HG03354 (cell line): ENCODE measurements at regions not wholly inside any gene's neighbourhood (a gene's known extent, or its start where the extent isn't known, plus 50 kb on each side); places are given as distances from the start of the nearest gene placed in this dataset.

Experiments used
- ATAC-seq: cut with Tn5 transposase; IDR thresholded peaks from one replicate; pipeline ENCODE4 v1.9.1; 2021; ENCODE audit warnings: mild to moderate bottlenecking; ENCODE audit not compliant: unreplicated experiment, poor library complexity, severe bottlenecking

DNA sequence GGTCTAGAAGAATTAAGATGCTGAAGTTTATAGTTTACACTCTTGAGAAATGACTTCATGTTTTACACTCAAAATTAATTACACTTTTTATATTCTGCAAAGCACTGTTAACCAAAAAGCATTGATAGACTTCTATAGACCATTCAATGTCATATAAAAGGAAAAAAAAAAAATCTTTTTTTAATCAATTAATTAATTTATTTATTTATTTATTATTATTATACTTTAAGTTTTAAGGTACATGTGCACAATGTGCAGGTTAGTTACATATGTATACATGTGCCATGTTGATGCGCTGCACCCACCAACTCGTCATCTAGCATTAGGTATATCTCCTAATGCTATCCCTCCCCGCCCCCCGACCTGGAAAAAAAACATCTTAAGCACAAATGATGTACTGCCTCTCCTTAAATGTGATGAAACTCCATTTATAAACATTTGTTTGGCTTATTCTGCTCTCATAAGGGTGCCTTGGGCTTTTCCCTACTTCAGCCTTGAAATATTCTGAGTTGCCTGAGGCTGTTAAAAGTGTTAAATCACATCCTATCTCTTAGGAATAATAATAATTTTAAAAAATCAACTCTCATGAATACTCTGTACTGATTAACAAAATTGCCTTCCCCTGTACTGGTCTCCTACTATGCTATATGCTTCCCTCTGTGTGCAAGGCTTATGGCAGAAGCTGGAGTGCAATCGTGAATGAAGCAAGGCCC, 466.9 kb downstream of the SOX2 start:
- ATAC-seq: no peak

DNA sequence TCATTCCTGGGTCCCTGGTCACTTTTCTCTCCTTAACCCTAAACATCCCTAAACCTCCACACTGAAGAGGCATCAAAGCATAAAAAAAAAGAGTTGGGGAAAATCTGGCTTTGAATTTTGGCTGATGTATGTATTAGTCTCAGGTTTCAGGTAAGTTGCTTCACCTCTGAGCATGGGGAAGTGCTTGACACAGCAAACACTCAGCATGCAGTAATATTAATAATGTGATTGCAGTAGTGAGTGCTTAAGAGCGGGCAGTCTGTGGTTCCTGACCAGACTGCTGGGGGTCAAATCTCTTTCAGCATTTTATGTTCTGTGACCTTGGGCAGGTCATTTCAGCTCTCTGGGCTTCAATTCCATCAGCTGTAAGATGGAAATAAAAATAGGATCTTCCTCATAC, 467.9 kb downstream of the SOX2 start:
- ATAC-seq: no peak

DNA sequence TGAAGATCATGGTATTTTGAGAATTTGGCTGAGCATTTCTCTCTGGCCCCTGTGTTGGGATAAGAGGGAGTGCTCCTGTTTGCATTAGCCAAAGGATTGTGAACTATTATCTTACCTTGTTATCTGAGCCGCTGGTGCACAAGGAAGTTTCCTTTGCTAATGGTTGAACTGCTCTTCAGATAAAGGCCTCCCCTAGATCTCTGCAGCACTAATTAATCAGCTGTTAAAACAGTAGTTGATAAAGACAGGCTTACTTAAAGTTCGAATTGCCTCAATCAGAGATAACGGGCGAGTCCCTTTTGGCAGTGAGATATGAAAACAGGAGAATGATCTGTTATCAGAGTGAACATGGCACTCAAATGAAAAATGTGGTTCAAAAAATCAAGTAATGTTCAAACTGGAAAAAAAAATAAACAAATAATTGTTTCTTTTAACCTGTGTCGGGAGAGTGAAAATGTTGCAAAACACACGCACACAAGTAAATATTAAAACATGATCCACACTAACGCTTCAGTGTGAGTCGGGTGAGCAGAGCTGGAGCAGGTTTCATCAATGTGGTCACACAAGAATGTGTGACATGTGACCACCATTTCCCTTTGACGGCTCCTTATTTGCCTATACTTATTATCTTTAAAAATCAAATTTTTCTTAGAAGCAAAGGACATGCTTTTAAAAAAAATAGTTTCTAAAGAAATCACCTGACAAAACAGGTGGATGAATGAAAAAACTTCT, 469.1 kb downstream of the SOX2 start:
- ATAC-seq: no peak

DNA sequence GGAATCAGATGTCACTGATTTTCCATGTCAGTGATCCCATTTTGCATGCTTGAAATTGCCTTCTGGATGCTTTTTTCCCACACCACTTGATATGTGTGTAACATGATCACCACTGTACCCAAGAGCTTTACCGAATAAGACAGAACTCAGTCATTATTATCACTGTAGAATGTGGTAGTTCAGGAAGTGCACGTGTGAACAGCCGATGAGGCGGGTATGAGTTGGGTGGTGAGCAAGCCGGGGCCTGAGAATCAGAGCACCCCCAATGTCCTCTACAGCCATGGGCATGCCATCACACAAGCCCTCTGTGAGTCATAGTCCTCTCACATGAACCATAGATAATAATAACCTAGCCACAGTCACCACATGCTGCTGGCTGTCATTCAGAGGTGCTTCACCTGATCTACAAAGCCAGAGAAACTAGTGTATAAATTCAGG, 470.8 kb downstream of the SOX2 start:
- no peak for ATAC-seq

DNA sequence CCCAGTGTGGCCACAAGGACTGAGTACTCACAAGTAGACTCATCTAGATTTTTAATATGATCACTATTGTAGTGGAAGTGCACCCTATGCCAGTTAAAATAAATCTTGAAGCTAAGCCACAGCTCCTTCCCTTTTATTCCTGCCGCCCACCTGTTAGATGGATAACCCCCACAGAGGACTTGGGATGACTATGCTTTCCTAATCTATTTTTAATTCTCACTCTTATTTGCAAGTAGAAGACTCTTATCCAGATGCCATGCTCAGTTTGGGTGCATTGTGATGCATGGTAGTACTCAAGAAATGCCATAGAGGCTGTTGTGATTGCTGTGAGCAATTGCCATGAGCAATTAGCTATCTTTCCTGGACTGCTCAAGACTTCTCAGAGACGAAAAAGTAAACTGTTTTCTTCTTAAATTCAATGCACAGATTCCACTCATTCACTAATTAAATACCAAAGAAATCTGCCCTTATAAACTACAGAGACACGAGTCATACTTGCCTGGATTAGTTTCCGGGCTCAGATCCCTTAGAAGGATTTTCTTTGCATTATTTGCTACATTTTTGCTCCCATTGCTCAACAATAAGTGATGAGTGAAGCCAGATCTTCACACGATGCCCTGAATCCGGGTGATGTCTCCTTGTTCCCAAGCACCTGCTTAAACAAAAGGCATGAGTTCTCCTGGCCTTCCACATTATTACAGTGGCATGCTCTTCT, 472.1 kb downstream of the SOX2 start:
- no peak for ATAC-seq

DNA sequence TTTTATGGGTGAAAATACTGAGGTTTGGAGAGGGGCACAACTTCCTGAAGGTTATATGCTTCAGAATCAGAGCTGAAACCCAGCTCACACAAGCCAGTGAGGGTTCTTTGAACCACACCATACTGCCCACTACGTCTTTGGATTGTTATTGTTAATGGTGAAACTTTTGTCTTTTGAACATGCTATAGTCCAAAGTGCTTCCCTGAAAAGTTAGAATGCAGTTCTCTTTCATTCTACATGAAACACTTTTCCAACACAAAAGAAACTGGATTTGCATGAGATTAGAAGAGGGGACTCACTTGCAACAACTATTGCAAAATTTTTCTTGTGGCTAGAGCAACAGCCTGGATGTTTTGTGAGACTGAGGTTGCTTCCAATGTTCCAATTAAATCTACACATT, 473.6 kb downstream of the SOX2 start:
- ATAC-seq: no peak

DNA sequence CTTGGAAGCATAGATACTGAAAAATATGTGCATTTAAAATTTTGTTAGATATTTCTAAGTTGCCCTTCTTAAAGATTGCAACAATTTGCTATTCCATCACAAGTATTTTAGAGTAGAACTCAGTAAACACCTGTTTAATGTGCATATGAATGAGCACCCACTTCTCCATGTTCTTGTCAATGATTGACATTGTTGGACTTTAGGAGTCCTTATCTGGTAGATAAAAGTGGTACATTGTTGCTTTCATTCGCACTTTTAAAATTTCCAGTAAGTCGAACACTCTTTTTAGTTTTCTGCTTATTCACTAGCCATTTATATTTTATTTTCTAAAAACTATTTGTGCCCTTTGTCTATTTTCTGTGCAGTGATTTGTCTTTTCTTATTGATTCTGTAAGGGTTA, 478.3 kb downstream of the SOX2 start:
- no peak for ATAC-seq

DNA sequence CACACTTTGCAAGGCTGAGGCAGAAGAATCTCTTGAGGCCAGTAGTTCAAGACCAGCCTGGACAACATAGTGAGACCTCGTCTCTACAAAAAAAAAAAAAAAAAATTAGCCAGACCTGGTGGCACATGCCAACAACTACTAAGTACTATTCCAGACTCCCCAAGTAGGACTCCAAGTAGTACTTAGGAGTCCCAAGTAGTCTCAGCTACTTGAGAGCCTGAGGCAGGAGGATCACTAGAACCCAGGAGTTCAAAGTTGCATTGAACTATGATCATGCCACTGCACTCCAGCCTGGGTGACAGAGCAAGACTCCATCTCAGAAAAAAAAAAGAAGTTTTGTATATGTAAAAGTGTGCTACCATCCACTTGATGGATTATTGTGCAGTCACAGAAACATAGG, 486.6 kb downstream of the SOX2 start:
- no peak for ATAC-seq

DNA sequence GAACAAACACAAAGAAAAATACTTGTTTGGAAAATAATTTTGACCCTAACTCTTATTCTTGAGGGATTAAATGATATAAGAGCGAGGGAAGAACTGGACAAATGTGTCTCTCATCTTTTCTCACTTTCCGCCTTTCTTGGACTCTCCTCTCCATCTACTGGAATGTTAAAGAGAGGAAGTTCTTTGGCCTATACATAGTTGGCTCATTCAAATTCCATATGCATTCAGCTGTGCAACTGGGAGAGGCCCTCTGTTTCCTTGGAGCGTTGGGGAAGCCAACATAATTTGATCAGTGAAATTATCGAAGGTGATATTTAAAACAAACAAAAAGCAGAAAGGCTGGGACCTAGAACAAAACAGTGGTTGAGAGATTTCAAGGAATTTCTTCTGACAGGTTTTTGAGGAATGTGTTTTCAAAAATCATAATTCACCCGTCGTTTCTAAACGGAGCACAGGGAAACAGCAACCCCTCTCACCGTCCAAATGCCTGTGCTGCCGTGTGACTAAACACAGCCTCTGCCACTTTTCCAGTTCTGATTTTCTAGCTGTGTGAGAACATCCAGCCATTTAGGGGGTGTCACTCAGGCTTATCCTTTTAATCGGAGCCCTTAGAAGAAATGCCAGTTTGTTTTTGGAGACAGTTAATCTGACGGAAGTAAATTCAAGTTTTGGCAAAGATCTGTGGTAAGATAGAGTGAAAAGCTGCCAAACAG, 489.9 kb downstream of the SOX2 start:
- no peak for ATAC-seq

DNA sequence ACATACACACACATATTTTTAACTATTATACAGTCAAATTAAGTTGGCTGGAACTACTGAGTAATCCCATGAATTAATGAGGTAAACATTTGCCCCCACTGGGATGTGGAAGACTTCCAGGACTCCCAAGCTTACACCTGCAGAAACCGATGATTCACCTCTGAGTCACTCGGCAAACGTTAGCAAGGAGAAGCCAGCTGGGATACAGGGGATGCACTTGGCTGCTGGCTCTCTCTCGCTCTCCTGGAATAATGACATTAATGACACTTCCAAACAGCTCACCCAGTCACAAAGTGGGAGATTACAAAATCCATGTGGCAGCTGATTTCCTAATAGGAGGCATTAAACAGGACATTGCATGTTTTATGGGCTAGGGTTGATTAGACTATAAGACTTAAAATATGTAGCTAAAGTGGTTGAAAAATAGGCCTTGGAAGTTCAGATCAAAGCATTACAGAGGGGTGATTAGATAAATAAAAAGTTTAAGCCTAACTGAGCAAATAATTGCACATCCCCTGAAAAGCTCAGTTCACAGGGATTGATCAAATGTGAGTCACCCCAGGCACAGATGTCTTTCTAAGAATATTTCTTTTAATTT, 500.9 kb downstream of the SOX2 start:
- ATAC-seq: no peak

DNA sequence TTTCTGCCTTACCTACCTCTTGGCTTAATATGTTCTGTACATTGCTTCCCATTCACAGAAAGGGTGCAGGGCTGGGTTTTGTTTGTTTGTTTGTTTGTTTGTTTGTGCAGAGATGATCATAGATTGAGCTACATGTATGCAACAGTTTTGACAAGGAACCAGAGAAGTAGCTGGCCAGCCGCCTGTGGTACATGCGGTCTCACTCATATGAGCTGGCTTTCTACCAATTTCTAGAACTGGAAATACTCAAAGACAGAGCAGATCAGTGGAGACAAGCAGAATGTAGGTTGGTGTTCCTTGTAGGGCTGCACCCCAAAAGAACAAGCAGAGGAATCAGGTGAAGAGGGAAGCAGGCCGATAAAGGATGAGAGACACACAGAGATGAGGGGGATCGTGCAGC, 502.7 kb downstream of the SOX2 start:
- ATAC-seq: no peak

DNA sequence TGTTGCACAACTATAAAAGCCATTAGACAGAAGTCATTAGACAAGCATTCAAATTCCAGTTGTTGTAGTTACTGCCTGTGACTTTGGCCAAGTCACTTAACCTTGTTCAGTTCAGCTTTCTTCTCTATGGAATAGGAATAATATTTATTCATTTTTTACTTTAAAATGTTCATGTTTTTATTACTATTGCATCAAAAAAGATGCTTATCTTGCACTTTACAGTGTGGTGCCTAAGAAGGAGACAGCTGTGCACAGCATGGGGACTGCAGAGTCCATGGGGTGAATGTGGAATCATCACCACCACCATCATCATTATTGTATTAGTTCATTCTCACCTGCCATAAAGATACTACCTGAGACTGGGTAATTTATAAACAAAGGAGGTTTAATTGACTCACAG, 504.2 kb downstream of the SOX2 start:
- no peak for ATAC-seq

DNA sequence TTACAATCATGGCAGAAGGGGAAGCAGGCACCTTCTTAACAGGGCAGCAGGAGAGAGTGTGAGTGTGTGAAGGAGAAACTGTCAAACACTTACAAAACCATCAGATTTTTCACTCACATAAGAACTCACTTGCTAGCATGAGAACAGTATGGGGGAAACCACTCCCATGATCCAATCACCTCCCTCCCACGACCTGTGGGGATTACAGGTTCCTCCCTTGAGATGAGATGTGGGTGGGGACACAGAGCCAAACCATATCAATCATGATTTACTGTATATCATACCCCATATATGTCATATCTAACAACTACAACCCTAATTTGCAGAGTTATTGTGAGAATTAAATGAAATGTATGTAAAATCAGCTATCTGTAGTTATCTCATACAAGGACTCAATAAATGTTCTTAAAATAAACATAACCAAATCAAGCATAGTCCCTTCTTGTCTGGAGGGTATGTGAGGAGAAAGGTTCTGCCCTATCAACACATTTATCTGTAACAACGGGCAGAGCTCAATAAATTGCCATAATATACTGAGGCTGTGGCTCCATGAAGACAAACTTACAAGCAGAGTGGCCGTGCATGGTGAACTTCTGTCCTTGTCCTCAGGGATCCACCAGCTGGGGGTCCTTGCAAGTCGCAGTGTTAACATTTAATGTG, 504.7 kb downstream of the SOX2 start:
- no peak for ATAC-seq

DNA sequence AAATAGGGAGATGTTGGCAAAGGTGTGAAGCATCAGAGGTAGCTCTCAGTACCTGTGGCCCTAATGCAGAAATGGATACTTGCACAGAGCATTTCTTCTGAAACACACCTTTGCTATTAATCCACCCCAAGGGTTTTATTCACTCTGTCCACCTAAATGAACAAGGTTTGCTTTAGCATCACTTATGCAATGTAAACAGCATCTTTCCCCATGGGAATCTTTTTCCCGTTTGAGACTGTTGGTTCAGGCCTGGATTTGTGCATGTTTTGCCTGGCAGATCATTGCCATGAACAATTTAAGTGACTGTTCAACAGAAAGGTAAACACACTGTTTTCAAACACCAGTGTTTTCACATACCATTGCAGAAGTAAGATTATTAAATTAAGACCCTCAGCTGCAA, 508.3 kb downstream of the SOX2 start:
- ATAC-seq: no peak

DNA sequence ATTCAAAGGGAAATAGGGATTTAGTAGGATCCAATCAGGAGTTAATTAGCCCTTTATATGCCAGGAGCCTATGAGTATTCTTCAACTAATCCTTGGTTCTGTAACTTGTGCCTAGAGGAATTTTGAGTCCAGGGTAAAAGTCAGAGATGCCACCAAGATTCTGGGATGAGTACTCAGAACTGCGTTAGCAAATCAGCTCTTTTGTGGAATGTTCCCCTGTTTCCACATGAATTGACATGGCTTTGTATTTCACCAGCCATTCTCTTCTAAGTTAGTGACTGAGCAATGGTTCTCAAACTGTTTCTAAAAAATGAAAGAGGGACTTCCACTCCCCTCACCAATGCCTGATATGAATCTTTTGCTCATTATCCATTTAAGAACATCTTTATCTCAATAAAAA, 508.7 kb downstream of the SOX2 start:
- no peak for ATAC-seq

DNA sequence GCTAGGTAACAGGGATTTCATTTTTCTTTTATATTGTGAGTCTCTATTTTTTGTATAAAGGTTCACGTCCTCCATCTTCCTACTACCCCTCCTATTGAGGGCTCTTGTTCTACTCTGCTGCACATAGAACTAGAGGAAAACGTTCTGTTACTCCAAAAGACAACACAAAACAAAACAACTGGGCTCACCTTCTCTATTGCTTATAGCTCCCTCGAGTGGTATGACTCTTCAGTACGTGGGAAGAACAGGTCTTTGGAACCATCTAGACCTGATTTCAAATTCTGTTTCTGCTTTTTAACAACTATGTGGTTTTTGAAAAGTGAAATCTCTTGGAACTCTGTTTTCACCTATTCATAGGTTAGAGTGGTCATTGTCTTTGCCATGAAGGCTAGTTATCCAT, 515.3 kb downstream of the SOX2 start:
- ATAC-seq: no peak

DNA sequence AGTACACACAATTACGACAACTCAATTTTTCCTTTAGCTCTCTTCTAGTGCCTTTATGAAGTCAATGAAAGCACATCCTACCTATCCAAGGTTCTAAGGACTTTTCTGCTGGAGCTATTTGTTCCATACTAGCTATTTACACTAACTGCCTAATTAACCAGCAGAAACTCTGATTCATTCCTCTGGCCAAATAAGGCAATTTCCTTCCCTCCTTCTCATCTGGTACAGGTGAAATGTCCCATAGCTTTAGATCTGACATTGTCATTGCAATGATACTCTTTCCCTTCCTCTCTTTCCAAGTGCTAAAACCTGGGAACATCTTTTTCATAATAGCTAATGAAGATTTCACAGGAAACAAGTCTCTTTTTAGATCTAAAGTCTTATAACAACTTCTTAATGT, 521.7 kb downstream of the SOX2 start:
- no peak for ATAC-seq

DNA sequence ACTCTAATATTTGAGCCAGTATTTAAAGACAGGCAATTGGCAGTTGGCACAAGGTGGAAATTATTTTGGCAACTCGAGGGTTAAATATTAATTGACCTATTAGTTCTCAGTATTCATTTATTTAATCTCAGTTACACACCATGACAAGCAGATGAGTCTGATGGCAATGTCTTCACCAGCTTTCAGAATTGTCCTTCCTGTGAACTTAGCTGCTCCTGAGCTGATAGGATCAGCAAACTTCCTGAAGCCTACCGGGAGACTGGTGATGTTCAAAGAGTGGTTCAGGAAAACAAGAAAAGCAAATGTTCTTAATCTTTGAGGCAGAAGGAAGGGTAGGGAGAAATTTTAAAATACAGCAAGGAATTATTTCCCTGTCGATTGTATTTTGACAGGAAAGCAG, 522.2 kb downstream of the SOX2 start:
- ATAC-seq: no peak

DNA sequence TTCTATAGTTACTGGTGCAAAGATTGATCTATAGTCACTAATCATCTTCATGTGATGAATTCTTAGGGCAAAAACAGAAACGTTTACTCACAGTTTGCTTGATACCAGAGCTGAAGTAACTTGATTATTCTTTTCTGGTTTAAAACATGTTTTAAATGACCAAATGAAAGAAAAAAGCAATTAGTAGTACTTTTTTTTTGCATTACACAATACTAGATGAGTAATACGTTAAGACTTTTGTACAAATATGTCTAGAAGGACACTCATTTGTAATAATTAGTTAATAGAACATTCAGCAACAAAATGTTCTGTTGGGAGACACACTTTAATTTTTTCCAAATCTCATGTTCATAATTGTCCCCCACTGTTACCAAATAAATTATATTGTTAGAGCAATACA, 523.2 kb downstream of the SOX2 start:
- ATAC-seq: no peak

DNA sequence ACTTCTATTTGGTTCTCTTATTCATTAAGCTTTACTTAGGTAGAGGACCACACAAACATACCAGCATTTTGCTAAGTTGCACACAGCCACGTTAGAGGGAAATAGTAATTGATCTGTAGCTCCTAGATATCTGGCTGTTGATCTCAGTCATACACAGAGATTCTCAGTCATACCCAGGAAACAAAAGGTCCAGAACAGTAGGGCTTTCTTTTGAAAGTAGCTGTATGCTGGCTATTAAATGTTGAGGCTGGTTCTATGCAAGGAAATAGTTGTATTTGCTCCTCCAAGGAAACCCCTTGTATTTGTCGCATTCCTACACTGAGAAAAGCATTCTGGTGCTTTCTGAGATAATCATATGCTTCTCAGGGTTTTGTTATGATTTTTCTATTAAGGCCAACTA, 523.8 kb downstream of the SOX2 start:
- no peak for ATAC-seq
